HG02981 (cell line): ENCODE measurements at regions not wholly inside any gene's neighbourhood (a gene's known extent, or its start where the extent isn't known, plus 50 kb on each side); places are given as distances from the start of the nearest gene placed in this dataset.
"Not testable (repeated sequence)": the region's sequence is repeated elsewhere in the genome, so short reads cannot be mapped to it uniquely, and the experiment has no call there.

Source experiments
- ATAC-seq: cut with Tn5 transposase; IDR thresholded peaks from one replicate; pipeline ENCODE4 v1.9.1; 2021; ENCODE audit warnings: mild to moderate bottlenecking, moderate library complexity; ENCODE audit not compliant: unreplicated experiment

- ATAC-seq = not testable (repeated sequence)
These were observed 50.0 kb upstream of the GPCPD1 start for GRCh38 chr20:5660756-5661155.
